K562 (cell line): ENCODE measurements at regions not wholly inside any gene's neighbourhood (a gene's known extent, or its start where the extent isn't known, plus 50 kb on each side); places are given as distances from the start of the nearest gene placed in this dataset.
A peak's percentile ranks its signal among the peaks of the same experiment; 100 is the strongest.

Experiments
- BRF1 ChIP-seq: IDR thresholded peaks from 3 replicates; pipeline ENCODE4 v1.6.1; 2011; ENCODE audit warnings: borderline replicate concordance, mild to moderate bottlenecking; ENCODE audit not compliant: insufficient read length; ENCODE audit errors: extremely low read depth
- CEBPG ChIP-seq, 3 experiments: fragments of 200-800 bp in 1 of 3; sonication (Bioruptor generic) in 1 of 3; sonication (generic) in 1 of 3; formaldehyde crosslinking in 1 of 3; IDR thresholded peaks in 2 of 3; conservative IDR thresholded peaks in 1 of 3; 2 replicates each; pipeline versions ENCODE4 v1.6.1 to v1.8.0; 2016 to 2022; ENCODE audit warnings: missing compliant biosample characterization in 2 of 3, missing genetic modification characterization in 2 of 3, mild to moderate bottlenecking in 1 of 3, missing genetic modification reagents in 1 of 3
- KLF6 ChIP-seq: fragments of 250-450 bp; sonication (Bioruptor Pico); IDR thresholded peaks from 2 replicates; pipeline ENCODE4 v1.4.0; 2020; ENCODE audit warnings: mild to moderate bottlenecking, moderate library complexity, borderline replicate concordance
- MTA1 ChIP-seq: fragments of 450-650 bp; IDR thresholded peaks from 2 replicates; pipeline ENCODE4 v1.6.1; 2017; ENCODE audit warnings: borderline replicate concordance
- MYNN ChIP-seq, 2 experiments: sonication (generic); formaldehyde crosslinking in 1 of 2; IDR thresholded peaks; 2 replicates each; pipeline versions ENCODE4 v1.5.0 to v1.6.1; 2016 to 2020; ENCODE audit warnings: antibody characterized with exemption in 1 of 2, missing genetic modification reagents in 1 of 2
- NEUROD1 ChIP-seq: fragments of 150-350 bp; IDR thresholded peaks from 2 replicates; pipeline ENCODE4 v1.6.1; 2014; ENCODE audit warnings: borderline replicate concordance, low read length, low read depth; ENCODE audit not compliant: partially characterized antibody
- PHB2 ChIP-seq: fragments of 450-650 bp; IDR thresholded peaks from 2 replicates; pipeline ENCODE4 v1.6.1; 2017; ENCODE audit warnings: low read depth
- POLR2H ChIP-seq: IDR thresholded peaks from 2 replicates; pipeline ENCODE4 v1.6.1; 2016; ENCODE audit warnings: missing genetic modification characterization, low read depth, mild to moderate bottlenecking, control low read depth, missing compliant biosample characterization, moderate library complexity
- PTRF ChIP-seq: fragments of 450-650 bp; IDR thresholded peaks from 2 replicates; pipeline ENCODE4 v1.6.1; 2016; ENCODE audit warnings: mild to moderate bottlenecking, missing genetic modification characterization, missing compliant biosample characterization
- RFX1 ChIP-seq: fragments of 450-650 bp; IDR thresholded peaks from 2 replicates; pipeline ENCODE4 v1.6.1; 2016; ENCODE audit warnings: mild to moderate bottlenecking, moderate library complexity
- SMAD3 ChIP-seq: fragments of 450-650 bp; formaldehyde crosslinking; conservative IDR thresholded peaks from 2 replicates; pipeline ENCODE4 v1.4.0; 2020; ENCODE audit warnings: mild to moderate bottlenecking
- TAF9B ChIP-seq: fragments of 450-650 bp; IDR thresholded peaks from 2 replicates; pipeline ENCODE4 v1.6.1; 2018; ENCODE audit warnings: mild to moderate bottlenecking; ENCODE audit not compliant: partially characterized antibody
- TCF3 ChIP-seq: sonication (generic); formaldehyde crosslinking; IDR thresholded peaks from 2 replicates; pipeline ENCODE4 v1.4.0; 2020; ENCODE audit warnings: mild to moderate bottlenecking, missing genetic modification reagents
- ZNF23 ChIP-seq: fragments of 250-450 bp; sonication (Bioruptor Pico); IDR thresholded peaks from 2 replicates; pipeline ENCODE4 v1.4.0; 2020; ENCODE audit warnings: mild to moderate bottlenecking
- ZSCAN32 ChIP-seq: fragments of 450-650 bp; formaldehyde crosslinking; IDR thresholded peaks from 2 replicates; pipeline ENCODE4 v1.4.0; 2020; ENCODE audit warnings: mild to moderate bottlenecking, moderate library complexity
- TF ChIP-seq, protein P1 (sequence below): fragments of 450-650 bp; conservative IDR thresholded peaks from 2 replicates; pipeline ENCODE4 v1.6.1; 2016; ENCODE audit warnings: missing genetic modification characterization, low read depth, mild to moderate bottlenecking, control low read depth, missing compliant biosample characterization
- TF ChIP-seq, protein P2 (sequence below): fragments of 250-450 bp; sonication (Bioruptor Pico); IDR thresholded peaks from 2 replicates; pipeline ENCODE4 v1.4.0; 2020
- TF ChIP-seq, protein P3 (sequence below): IDR thresholded peaks from 3 replicates; pipeline ENCODE4 v1.6.1; 2011; ENCODE audit warnings: borderline replicate concordance, mild to moderate bottlenecking; ENCODE audit not compliant: insufficient read length, insufficient read depth

DNA sequence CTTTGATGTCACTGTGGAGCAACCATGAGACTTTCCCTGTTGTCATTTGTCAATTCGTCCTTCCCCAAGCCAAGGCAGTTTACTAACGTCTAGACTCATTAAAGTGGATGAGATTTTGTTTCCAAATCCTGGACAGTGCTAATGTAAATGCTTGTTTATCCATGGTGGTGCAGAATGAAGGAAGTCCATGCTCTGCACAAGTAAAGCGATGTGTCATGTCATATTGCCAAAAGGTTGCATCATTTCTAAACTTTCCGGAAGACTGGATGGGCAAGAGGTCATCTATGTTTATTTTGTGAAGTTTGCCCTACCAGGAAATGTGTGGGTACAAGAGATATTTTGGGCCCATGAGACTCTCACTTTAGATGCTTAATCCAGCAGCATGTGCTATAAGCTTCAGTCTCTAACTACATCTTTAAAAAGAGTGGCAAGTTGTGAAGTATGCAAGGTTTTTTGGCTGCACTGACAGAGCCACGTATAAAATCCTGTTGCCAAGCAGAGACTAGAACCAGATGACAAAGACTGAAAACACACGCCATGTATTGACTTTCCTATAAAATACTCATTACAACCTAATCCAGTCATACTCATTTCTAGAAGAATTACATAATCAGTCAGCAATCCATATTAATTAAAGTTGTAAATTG, 72.1 kb upstream of the FNDC3B start (continued):
- TF ChIP-seq, protein P1, sequence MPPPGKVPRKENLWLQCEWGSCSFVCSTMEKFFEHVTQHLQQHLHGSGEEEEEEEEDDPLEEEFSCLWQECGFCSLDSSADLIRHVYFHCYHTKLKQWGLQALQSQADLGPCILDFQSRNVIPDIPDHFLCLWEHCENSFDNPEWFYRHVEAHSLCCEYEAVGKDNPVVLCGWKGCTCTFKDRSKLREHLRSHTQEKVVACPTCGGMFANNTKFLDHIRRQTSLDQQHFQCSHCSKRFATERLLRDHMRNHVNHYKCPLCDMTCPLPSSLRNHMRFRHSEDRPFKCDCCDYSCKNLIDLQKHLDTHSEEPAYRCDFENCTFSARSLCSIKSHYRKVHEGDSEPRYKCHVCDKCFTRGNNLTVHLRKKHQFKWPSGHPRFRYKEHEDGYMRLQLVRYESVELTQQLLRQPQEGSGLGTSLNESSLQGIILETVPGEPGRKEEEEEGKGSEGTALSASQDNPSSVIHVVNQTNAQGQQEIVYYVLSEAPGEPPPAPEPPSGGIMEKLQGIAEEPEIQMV (tag): peak; percentile 64
- TF ChIP-seq KLF6 (CRISPR knock-in tag) (peak; percentile 91; the same call in 1 of the 2 replicates), CEBPG (CRISPR knock-in tag; IDR thresholded peaks at IDR 0.05) (peak; percentile 100), CEBPG (tag; conservative IDR thresholded peaks at IDR 0.05 in 1 of 2, IDR thresholded peaks at IDR 0.05 in 1 of 2) (peak; percentile 99 to 100), NEUROD1 (peak; percentile 46), TAF9B (peak; percentile 45), POLR2H (peak; percentile 71), SMAD3 (CRISPR knock-in tag) (peak; percentile 82), RFX1 (no peak; the same call in none of the 2 replicates), ZNF23 (CRISPR knock-in tag) (0 out of 2 replicates have a peak, but pooled peaks have one; percentile 22), ZSCAN32 (CRISPR knock-in tag) (peak; percentile 98), PHB2 (no peak), PTRF (peak; percentile 49; the same call in 1 of the 2 replicates), MTA1 (peak; percentile 64; the same call in 1 of the 2 replicates), TCF3 (CRISPR knock-in tag) (peak; percentile 38; the same call in 1 of the 2 replicates), BRF1 (no peak), MYNN (IDR thresholded peaks at IDR 0.05) (peak; percentile 42; the same call in 1 of the 2 replicates), MYNN (CRISPR knock-in tag; IDR thresholded peaks at IDR 0.05) (no peak)
- TF ChIP-seq, protein P2, sequence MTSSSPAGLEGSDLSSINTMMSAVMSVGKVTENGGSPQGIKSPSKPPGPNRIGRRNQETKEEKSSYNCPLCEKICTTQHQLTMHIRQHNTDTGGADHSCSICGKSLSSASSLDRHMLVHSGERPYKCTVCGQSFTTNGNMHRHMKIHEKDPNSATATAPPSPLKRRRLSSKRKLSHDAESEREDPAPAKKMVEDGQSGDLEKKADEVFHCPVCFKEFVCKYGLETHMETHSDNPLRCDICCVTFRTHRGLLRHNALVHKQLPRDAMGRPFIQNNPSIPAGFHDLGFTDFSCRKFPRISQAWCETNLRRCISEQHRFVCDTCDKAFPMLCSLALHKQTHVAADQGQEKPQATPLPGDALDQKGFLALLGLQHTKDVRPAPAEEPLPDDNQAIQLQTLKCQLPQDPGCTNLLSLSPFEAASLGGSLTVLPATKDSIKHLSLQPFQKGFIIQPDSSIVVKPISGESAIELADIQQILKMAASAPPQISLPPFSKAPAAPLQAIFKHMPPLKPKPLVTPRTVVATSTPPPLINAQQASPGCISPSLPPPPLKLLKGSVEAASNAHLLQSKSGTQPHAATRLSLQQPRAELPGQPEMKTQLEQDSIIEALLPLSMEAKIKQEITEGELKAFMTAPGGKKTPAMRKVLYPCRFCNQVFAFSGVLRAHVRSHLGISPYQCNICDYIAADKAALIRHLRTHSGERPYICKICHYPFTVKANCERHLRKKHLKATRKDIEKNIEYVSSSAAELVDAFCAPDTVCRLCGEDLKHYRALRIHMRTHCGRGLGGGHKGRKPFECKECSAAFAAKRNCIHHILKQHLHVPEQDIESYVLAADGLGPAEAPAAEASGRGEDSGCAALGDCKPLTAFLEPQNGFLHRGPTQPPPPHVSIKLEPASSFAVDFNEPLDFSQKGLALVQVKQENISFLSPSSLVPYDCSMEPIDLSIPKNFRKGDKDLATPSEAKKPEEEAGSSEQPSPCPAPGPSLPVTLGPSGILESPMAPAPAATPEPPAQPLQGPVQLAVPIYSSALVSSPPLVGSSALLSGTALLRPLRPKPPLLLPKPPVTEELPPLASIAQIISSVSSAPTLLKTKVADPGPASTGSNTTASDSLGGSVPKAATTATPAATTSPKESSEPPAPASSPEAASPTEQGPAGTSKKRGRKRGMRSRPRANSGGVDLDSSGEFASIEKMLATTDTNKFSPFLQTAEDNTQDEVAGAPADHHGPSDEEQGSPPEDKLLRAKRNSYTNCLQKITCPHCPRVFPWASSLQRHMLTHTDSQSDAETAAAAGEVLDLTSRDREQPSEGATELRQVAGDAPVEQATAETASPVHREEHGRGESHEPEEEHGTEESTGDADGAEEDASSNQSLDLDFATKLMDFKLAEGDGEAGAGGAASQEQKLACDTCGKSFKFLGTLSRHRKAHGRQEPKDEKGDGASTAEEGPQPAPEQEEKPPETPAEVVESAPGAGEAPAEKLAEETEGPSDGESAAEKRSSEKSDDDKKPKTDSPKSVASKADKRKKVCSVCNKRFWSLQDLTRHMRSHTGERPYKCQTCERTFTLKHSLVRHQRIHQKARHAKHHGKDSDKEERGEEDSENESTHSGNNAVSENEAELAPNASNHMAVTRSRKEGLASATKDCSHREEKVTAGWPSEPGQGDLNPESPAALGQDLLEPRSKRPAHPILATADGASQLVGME (CRISPR knock-in tag): 0 out of 2 replicates have a peak, but pooled peaks have one; percentile 50
- TF ChIP-seq, protein P3, sequence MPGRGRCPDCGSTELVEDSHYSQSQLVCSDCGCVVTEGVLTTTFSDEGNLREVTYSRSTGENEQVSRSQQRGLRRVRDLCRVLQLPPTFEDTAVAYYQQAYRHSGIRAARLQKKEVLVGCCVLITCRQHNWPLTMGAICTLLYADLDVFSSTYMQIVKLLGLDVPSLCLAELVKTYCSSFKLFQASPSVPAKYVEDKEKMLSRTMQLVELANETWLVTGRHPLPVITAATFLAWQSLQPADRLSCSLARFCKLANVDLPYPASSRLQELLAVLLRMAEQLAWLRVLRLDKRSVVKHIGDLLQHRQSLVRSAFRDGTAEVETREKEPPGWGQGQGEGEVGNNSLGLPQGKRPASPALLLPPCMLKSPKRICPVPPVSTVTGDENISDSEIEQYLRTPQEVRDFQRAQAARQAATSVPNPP: no peak
